Effector memory CD8-positive, alpha-beta T cell (primary cell): ENCODE measurements at regions not wholly inside any gene's neighbourhood (a gene's known extent, or its start where the extent isn't known, plus 50 kb on each side); places are given as distances from the start of the nearest gene placed in this dataset.

ENCODE experiments used
- ATAC-seq: fragments of 150-1000 bp; cut with Tn5 transposase; replicated peaks from 2 replicates; pipeline ENCODE4 v1.10.0; 2021; ENCODE audit warnings: mild to moderate bottlenecking, moderate library complexity
- DNase-seq, 3 experiments: peaks; one replicate each; pipeline ENCODE4 v3.0.0; 2021
- H3K27ac Mint-ChIP-seq, 2 donors: one replicate each; pipeline ENCODE4 v1.8.0; 2022; ENCODE audit warnings: mild to moderate bottlenecking in 2 of 2, mixed read lengths in 2 of 2, moderate library complexity in 2 of 2
- H3K27me3 Mint-ChIP-seq, 2 donors: one replicate each; pipeline ENCODE4 v1.8.0; 2022; ENCODE audit warnings: mixed read lengths in 2 of 2
- H3K36me3 Mint-ChIP-seq: one replicate; pipeline ENCODE4 v1.8.0; 2022; ENCODE audit warnings: mild to moderate bottlenecking, moderate library complexity, mixed read lengths; ENCODE audit not compliant: insufficient read depth
- H3K4me1 Mint-ChIP-seq, 2 donors: one replicate each; pipeline ENCODE4 v1.8.0; 2022; ENCODE audit warnings: low read depth in 2 of 2, mixed read lengths in 2 of 2
- H3K4me3 Mint-ChIP-seq, 2 donors: one replicate each; pipeline ENCODE4 v1.8.0; 2022; ENCODE audit warnings: mild to moderate bottlenecking in 2 of 2, mixed read lengths in 2 of 2, moderate library complexity in 2 of 2
- H3K9me3 Mint-ChIP-seq, 2 donors: one replicate each; pipeline ENCODE4 v1.8.0; 2022; ENCODE audit warnings: mixed read lengths in 2 of 2

- H3K36me3 Mint-ChIP-seq, result no peaks in the 10 kb centered on the region
- H3K27ac Mint-ChIP-seq, result no peak overlapping the region
- H3K4me3 Mint-ChIP-seq, result no peak overlapping the region
- no peak for DNase-seq
- H3K27me3 Mint-ChIP-seq, result peaks cover 19 to 33% of the 10 kb centered on the region in 2 donors
- ATAC-seq, result no peak
- no peaks in the 10 kb centered on the region for H3K4me1 Mint-ChIP-seq
- H3K9me3 Mint-ChIP-seq, result no peaks in the 10 kb centered on the region
Measured at GRCh38 chr14:66039495-66039894, 446.7 kb upstream of the CCDC196 start.

- no peak overlapping the region for H3K27ac Mint-ChIP-seq
- peaks cover 10 to 17% of the 10 kb centered on the region in 2 donors for H3K27me3 Mint-ChIP-seq
- H3K9me3 Mint-ChIP-seq, result no peaks in the 10 kb centered on the region
- H3K4me1 Mint-ChIP-seq, result no peaks in the 10 kb centered on the region
- H3K36me3 Mint-ChIP-seq, result no peaks in the 10 kb centered on the region
- H3K4me3 Mint-ChIP-seq, result no peak overlapping the region
- DNase-seq (no peak), ATAC-seq (no peak)
Measured at GRCh38 chr14:66041582-66041981, 444.6 kb upstream of the CCDC196 start.

- Mint-ChIP-seq H3K4me3 (no peak overlapping the region), H3K27me3 (peaks cover 6 to 7% of the 10 kb centered on the region in 2 donors), H3K4me1 (no peaks in the 10 kb centered on the region), H3K9me3 (no peaks in the 10 kb centered on the region), H3K36me3 (no peaks in the 10 kb centered on the region), H3K27ac (no peak overlapping the region)
- DNase-seq (no peak), ATAC-seq (no peak)
Measured at GRCh38 chr14:66043921-66044320, 442.2 kb upstream of the CCDC196 start.

GRCh38 chr14:66045572-66046021, 440.6 kb upstream of the CCDC196 start:
- Mint-ChIP-seq H3K4me3 (no peak overlapping the region), H3K4me1 (no peaks in the 10 kb centered on the region), H3K9me3 (no peaks in the 10 kb centered on the region), H3K36me3 (no peaks in the 10 kb centered on the region), H3K27me3 (peaks cover 7 to 18% of the 10 kb centered on the region in 2 donors), H3K27ac (no peak overlapping the region)
- DNase-seq, result no peak
- no peak for ATAC-seq

GRCh38 chr14:66046035-66046434, 440.1 kb upstream of the CCDC196 start:
- H3K36me3 Mint-ChIP-seq, result no peaks in the 10 kb centered on the region
- H3K27me3 Mint-ChIP-seq, result peaks cover 7 to 18% of the 10 kb centered on the region in 2 donors
- no peaks in the 10 kb centered on the region for H3K9me3 Mint-ChIP-seq
- ATAC-seq (no peak), DNase-seq (no peak)
- H3K4me3 Mint-ChIP-seq, result no peak overlapping the region
- no peaks in the 10 kb centered on the region for H3K4me1 Mint-ChIP-seq
- no peak overlapping the region for H3K27ac Mint-ChIP-seq

GRCh38 chr14:66046591-66046990, 439.6 kb upstream of the CCDC196 start:
- Mint-ChIP-seq H3K27ac (no peak overlapping the region), H3K4me3 (no peak overlapping the region), H3K27me3 (peaks cover 7 to 18% of the 10 kb centered on the region in 2 donors), H3K9me3 (no peaks in the 10 kb centered on the region), H3K4me1 (no peaks in the 10 kb centered on the region), H3K36me3 (no peaks in the 10 kb centered on the region)
- ATAC-seq (no peak), DNase-seq (no peak)

GRCh38 chr14:66056268-66056907, 429.8 kb upstream of the CCDC196 start:
- Mint-ChIP-seq H3K27me3 (peaks cover 0 to 7% of the 10 kb centered on the region in 2 donors), H3K4me1 (no peaks in the 10 kb centered on the region), H3K9me3 (peaks cover 0 to 3% of the 10 kb centered on the region in 2 donors), H3K36me3 (no peaks in the 10 kb centered on the region), H3K4me3 (no peak overlapping the region), H3K27ac (no peak overlapping the region)
- DNase-seq (no peak), ATAC-seq (no peak)

GRCh38 chr14:66056926-66057552, 429.1 kb upstream of the CCDC196 start:
- no peak for ATAC-seq
- Mint-ChIP-seq H3K9me3 (peaks cover 0 to 3% of the 10 kb centered on the region in 2 donors), H3K4me3 (no peak overlapping the region), H3K4me1 (no peaks in the 10 kb centered on the region), H3K27me3 (peaks cover 0 to 5% of the 10 kb centered on the region in 2 donors), H3K36me3 (no peaks in the 10 kb centered on the region), H3K27ac (no peak overlapping the region)
- DNase-seq, result no peak

GRCh38 chr14:66065188-66065587, 421.0 kb upstream of the CCDC196 start:
- no peak for ATAC-seq
- Mint-ChIP-seq H3K27me3 (peaks cover 6 to 11% of the 10 kb centered on the region in 2 donors), H3K27ac (peak overlapping the region in 1 of 2 donors; percentile 80), H3K4me1 (no peaks in the 10 kb centered on the region), H3K36me3 (no peaks in the 10 kb centered on the region), H3K4me3 (no peak overlapping the region), H3K9me3 (no peaks in the 10 kb centered on the region)
- DNase-seq, result no peak

- no peaks in the 10 kb centered on the region for H3K36me3 Mint-ChIP-seq
- no peak overlapping the region for H3K4me3 Mint-ChIP-seq
- no peaks in the 10 kb centered on the region for H3K9me3 Mint-ChIP-seq
- H3K27ac Mint-ChIP-seq, result no peak overlapping the region
- peaks cover 14 to 22% of the 10 kb centered on the region in 2 donors for H3K27me3 Mint-ChIP-seq
- ATAC-seq, result no peak
- H3K4me1 Mint-ChIP-seq, result peaks cover 5% of the 10 kb centered on the region in 2 donors
- no peak for DNase-seq
Measured at GRCh38 chr14:66066981-66067776, 419.0 kb upstream of the CCDC196 start.

GRCh38 chr14:66069036-66069435, 417.1 kb upstream of the CCDC196 start:
- DNase-seq (no peak), ATAC-seq (no peak)
- H3K36me3 Mint-ChIP-seq, result no peaks in the 10 kb centered on the region
- H3K9me3 Mint-ChIP-seq, result no peaks in the 10 kb centered on the region
- H3K4me1 Mint-ChIP-seq, result peaks cover 5% of the 10 kb centered on the region in 2 donors
- no peak overlapping the region for H3K27ac Mint-ChIP-seq
- peaks cover 14 to 22% of the 10 kb centered on the region in 2 donors for H3K27me3 Mint-ChIP-seq
- no peak overlapping the region for H3K4me3 Mint-ChIP-seq

- Mint-ChIP-seq H3K9me3 (no peaks in the 10 kb centered on the region), H3K27me3 (peaks cover 14 to 22% of the 10 kb centered on the region in 2 donors), H3K36me3 (no peaks in the 10 kb centered on the region), H3K4me3 (no peak overlapping the region), H3K27ac (no peak overlapping the region), H3K4me1 (peaks cover 5% of the 10 kb centered on the region in 2 donors)
- DNase-seq, result no peak
- ATAC-seq, result no peak
Measured at GRCh38 chr14:66069830-66070541, 416.2 kb upstream of the CCDC196 start.
